LNCaP clone FGC (cell line): ENCODE measurements at regions not wholly inside any gene's neighbourhood (a gene's known extent, or its start where the extent isn't known, plus 50 kb on each side); places are given as distances from the start of the nearest gene placed in this dataset.

ENCODE experiments used
- DNase-seq: peaks from one replicate; pipeline ENCODE4 v3.0.0-alpha.2; 2011; ENCODE audit warnings: low read depth
- H3K4me3 ChIP-seq: 2 replicates; pipeline ENCODE4 v1.5.1; 2011; ENCODE audit warnings: mild to moderate bottlenecking, low read depth, low read length, control low read depth
- CTCF ChIP-seq: IDR thresholded peaks from 2 replicates; pipeline ENCODE4 v1.5.1; 2012; ENCODE audit warnings: mild to moderate bottlenecking; ENCODE audit not compliant: control insufficient read depth, insufficient read depth; ENCODE audit errors: extremely low read depth

- TF ChIP-seq CTCF: no peak
- no peak for DNase-seq
Observed at GRCh38 chr18:25604894-25605597, 253.1 kb upstream of the ZNF521 start.

GRCh38 chr18:25604196-25604893 is 252.4 kb upstream of the ZNF521 start:
- TF ChIP-seq CTCF: no peak
- H3K4me3 ChIP-seq: no peak overlapping the region
- DNase-seq: no peak

More at GRCh38 chr18:25604894-25605597, 253.1 kb upstream of the ZNF521 start:
- H3K4me3 ChIP-seq: no peak overlapping the region

DNA sequence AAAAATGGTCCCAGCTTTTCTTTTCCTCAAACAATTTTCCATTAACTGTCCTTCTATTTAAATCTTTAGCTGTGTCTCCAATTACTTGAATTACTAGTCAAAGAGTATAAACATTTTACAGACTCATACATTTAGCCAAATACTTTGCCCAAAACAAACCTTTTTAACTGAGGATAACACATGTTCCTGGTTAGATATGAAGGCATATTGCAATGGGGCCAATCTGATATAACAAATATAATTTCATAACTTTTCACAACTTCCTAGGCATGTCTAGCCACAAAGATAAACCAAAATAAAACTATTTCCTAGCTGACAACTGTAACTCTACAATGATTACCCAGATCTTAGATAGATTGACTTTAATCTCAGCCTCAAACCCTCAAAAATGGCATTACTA is 247.5 kb upstream of the ZNF521 start:
- H3K4me3 ChIP-seq: no peak overlapping the region
- no peak for DNase-seq
- no peak for TF ChIP-seq CTCF

- H3K4me3 ChIP-seq: no peak overlapping the region
- no peak for TF ChIP-seq CTCF
- DNase-seq: no peak
Observed at GRCh38 chr18:25597476-25597875, 245.5 kb upstream of the ZNF521 start.

- TF ChIP-seq CTCF: no peak
- H3K4me3 ChIP-seq: no peak overlapping the region
- DNase-seq: no peak
Observed at GRCh38 chr18:25595274-25596060, 243.5 kb upstream of the ZNF521 start.

GRCh38 chr18:25594351-25594750 is 242.4 kb upstream of the ZNF521 start:
- no peak for DNase-seq
- TF ChIP-seq CTCF: no peak

More at GRCh38 chr18:25594351-25594750, 242.4 kb upstream of the ZNF521 start:
- no peak overlapping the region for H3K4me3 ChIP-seq
